ENCODE measurements at regions not wholly inside any gene's neighbourhood (a gene's known extent, or its start where the extent isn't known, plus 50 kb on each side); places are given as distances from the start of the nearest gene placed in this dataset.

- TF ChIP-seq ZBTB42 (CRISPR knock-in tag; IDR thresholded peaks at IDR 0.05) (no peak), ZBTB40 (IDR thresholded peaks at IDR 0.05) (no peak), ZBTB40 (CRISPR knock-in tag; IDR thresholded peaks at IDR 0.05) (no peak), ZFP91 (CRISPR knock-in tag; IDR thresholded peaks at IDR 0.05; ENCODE audit: borderline replicate concordance) (no peak), SALL1 (CRISPR knock-in tag; IDR thresholded peaks at IDR 0.05) (0 out of 2 replicates have a peak, but pooled peaks have one; percentile 1), HNRNPL (IDR thresholded peaks at IDR 0.05; ENCODE audit: low read depth, low read length) (peak; percentile 93), ZNF749 (CRISPR knock-in tag; IDR thresholded peaks at IDR 0.05; ENCODE audit: borderline replicate concordance) (no peak), NFE2L2 (IDR thresholded peaks at IDR 0.05; ENCODE audit: low read length) (no peak), THAP8 (CRISPR knock-in tag; IDR thresholded peaks at IDR 0.05; ENCODE audit: borderline replicate concordance) (no peak), KLF13 (CRISPR knock-in tag; IDR thresholded peaks at IDR 0.05) (peak; percentile 77; the same call in 1 of the 2 replicates), NRL (CRISPR knock-in tag; IDR thresholded peaks at IDR 0.05; ENCODE audit: borderline replicate concordance) (peak; percentile 3; the same call in 1 of the 2 replicates), GATAD2A (CRISPR knock-in tag; IDR thresholded peaks at IDR 0.05) (no peak), ZNF883 (CRISPR knock-in tag; IDR thresholded peaks at IDR 0.05; ENCODE audit: not compliant biosample characterization) (no peak), ATRX (CRISPR knock-in tag; IDR thresholded peaks at IDR 0.05; ENCODE audit: borderline replicate concordance) (no peak), ZBTB4 (CRISPR knock-in tag; IDR thresholded peaks at IDR 0.05; ENCODE audit: borderline replicate concordance) (no peak)
These were observed 79.5 kb downstream of the FOXA2 start (continued) for GRCh38 chr20:22504829-22505377.

Measured in HepG2 (cell line).